IMR-90 (cell line): ENCODE measurements at regions not wholly inside any gene's neighbourhood (a gene's known extent, or its start where the extent isn't known, plus 50 kb on each side); places are given as distances from the start of the nearest gene placed in this dataset.

Experiments
- ATAC-seq: fragments of 200-7000 bp; cut with Tn5 transposase; 2 replicates; pipeline ENCODE4 v1.9.1; 2020; ENCODE audit warnings: low read depth, mild to moderate bottlenecking, moderate library complexity
- BruUV-seq: library from RNA; stranded (reverse); fragments of 400-500 nt; replicated peaks from 2 replicates; lab custom pipeline; 2021; lab: Mats Ljungman, UMichigan
- CTCF ChIA-PET: fragments of 300-600 bp; formaldehyde crosslinking; extraction: SDS; loops from one replicate; lab custom pipeline; 2021; ENCODE audit warnings: antibody characterized with exemption; lab: Yijun Ruan, JAX
- POLR2A ChIA-PET: fragments of 300-600 bp; sonication (Branson Sonifier 250); formaldehyde crosslinking; loops from one replicate; lab custom pipeline; 2022; ENCODE audit warnings: antibody characterized with exemption; ENCODE audit not compliant: unreplicated experiment; lab: Charles Lee
- DNase-seq: peaks from one replicate; pipeline ENCODE4 v3.0.0; 2013
- H2AFZ ChIP-seq: replicated peaks from 2 replicates; pipeline ENCODE3; 2013; ENCODE audit warnings: low read length, mild to moderate bottlenecking; ENCODE audit not compliant: poor library complexity
- H2AK5ac ChIP-seq: 2 replicates; pipeline ENCODE4 v1.6.1; 2013; ENCODE audit warnings: low read depth, low read length, inconsistent platforms
- H2AK9ac ChIP-seq: replicated peaks from 2 replicates; pipeline ENCODE3; 2013; ENCODE audit warnings: mild to moderate bottlenecking, low read depth, low read length, moderate library complexity; ENCODE audit not compliant: poor library complexity
- H2BK120ac ChIP-seq: 2 replicates; pipeline ENCODE4 v1.6.1; 2013; ENCODE audit warnings: low read depth, low read length, inconsistent platforms
- H2BK15ac ChIP-seq: 3 replicates; pipeline ENCODE4 v1.6.1; 2013; ENCODE audit warnings: low read depth, low read length, inconsistent platforms
- H2BK20ac ChIP-seq: 2 replicates; pipeline ENCODE4 v1.6.1; 2013; ENCODE audit warnings: low read depth, mild to moderate bottlenecking, inconsistent platforms, low read length, moderate library complexity
- H2BK5ac ChIP-seq: 2 replicates; pipeline ENCODE4 v1.6.1; 2013; ENCODE audit warnings: mild to moderate bottlenecking, low read depth, low read length, inconsistent platforms; ENCODE audit not compliant: poor library complexity, severe bottlenecking
- H3K14ac ChIP-seq: replicated peaks from 2 replicates; pipeline ENCODE4 v1.6.1; 2013; ENCODE audit warnings: low read depth, low read length, inconsistent platforms
- H3K18ac ChIP-seq: 2 replicates; pipeline ENCODE4 v1.6.1; 2013; ENCODE audit warnings: low read depth, low read length, control low read depth
- H3K23ac ChIP-seq: 2 replicates; pipeline ENCODE4 v1.6.1; 2013; ENCODE audit warnings: low read depth, low read length, inconsistent platforms
- H3K27ac ChIP-seq: 2 replicates; pipeline ENCODE4 v1.5.1; 2013; ENCODE audit warnings: mild to moderate bottlenecking, control low read depth, low read length; ENCODE audit not compliant: insufficient read depth
- H3K27me3 ChIP-seq: 2 replicates; pipeline ENCODE4 v1.6.1; 2013; ENCODE audit warnings: low read length; ENCODE audit not compliant: control insufficient read depth, insufficient read depth
- H3K36me3 ChIP-seq: 2 replicates; pipeline ENCODE4 v1.6.1; 2013; ENCODE audit warnings: low read length, mixed read lengths; ENCODE audit not compliant: control insufficient read depth, insufficient read depth
- H3K4ac ChIP-seq: 2 replicates; pipeline ENCODE4 v1.6.1; 2013; ENCODE audit warnings: low read depth, low read length, inconsistent platforms
- H3K4me1 ChIP-seq: 2 replicates; pipeline ENCODE4 v1.6.1; 2013; ENCODE audit warnings: low read length, mixed read lengths; ENCODE audit not compliant: control insufficient read depth, insufficient read depth
- H3K4me2 ChIP-seq: 2 replicates; pipeline ENCODE4 v1.6.1; 2013; ENCODE audit warnings: low read depth, mild to moderate bottlenecking, control low read depth, low read length, moderate library complexity
- H3K4me3 ChIP-seq: 2 replicates; pipeline ENCODE4 v1.5.1; 2013; ENCODE audit warnings: low read depth, mild to moderate bottlenecking, control low read depth, low read length, moderate library complexity; ENCODE audit not compliant: insufficient read depth
- H3K56ac ChIP-seq: 2 replicates; pipeline ENCODE4 v1.6.1; 2013; ENCODE audit warnings: low read length, inconsistent platforms; ENCODE audit not compliant: insufficient read depth; ENCODE audit errors: extremely low read depth
- H3K79me1 ChIP-seq, 2 experiments: 2 replicates each; pipeline ENCODE4 v1.6.1; 2013; ENCODE audit warnings: low read length in 2 of 2, inconsistent platforms in 1 of 2, low read depth in 1 of 2
- H3K9ac ChIP-seq: 2 replicates; pipeline ENCODE4 v1.6.1; 2013; ENCODE audit warnings: low read depth, low read length, control low read depth
- H3K9me1 ChIP-seq: 2 replicates; pipeline ENCODE4 v1.6.1; 2013; ENCODE audit warnings: low read length, inconsistent platforms; ENCODE audit not compliant: insufficient read depth
- H3K9me3 ChIP-seq: 2 replicates; pipeline ENCODE4 v1.6.1; 2013; ENCODE audit warnings: low read length; ENCODE audit not compliant: control insufficient read depth, insufficient read depth
- H4K20me1 ChIP-seq: 2 replicates; pipeline ENCODE4 v1.6.1; 2013; ENCODE audit warnings: low read length, inconsistent platforms; ENCODE audit not compliant: insufficient read depth
- H4K5ac ChIP-seq: 2 replicates; pipeline ENCODE4 v1.6.1; 2013; ENCODE audit warnings: mild to moderate bottlenecking, low read depth, low read length, control low read depth
- H4K8ac ChIP-seq, 2 experiments: 2 replicates each; pipeline ENCODE4 v1.6.1; 2013; ENCODE audit warnings: low read depth in 2 of 2, low read length in 2 of 2, control low read depth in 1 of 2, inconsistent platforms in 1 of 2
- H4K91ac ChIP-seq: 2 replicates; pipeline ENCODE4 v1.6.1; 2013; ENCODE audit warnings: low read depth, low read length, inconsistent platforms; ENCODE audit not compliant: insufficient read depth
- BHLHE40 ChIP-seq: fragments of 150-350 bp; IDR thresholded peaks from 2 replicates; pipeline ENCODE4 v1.6.1; 2016; ENCODE audit warnings: mild to moderate bottlenecking, low read depth, low read length
- CEBPB ChIP-seq: IDR thresholded peaks from 2 replicates; pipeline ENCODE4 v1.6.1; 2012; ENCODE audit warnings: low read depth, low read length, improper control_type of control experiment
- CHD1 ChIP-seq: IDR thresholded peaks from 2 replicates; pipeline ENCODE4 v1.6.1; 2012; ENCODE audit warnings: low read depth, low read length, improper control_type of control experiment
- FOS ChIP-seq: fragments of 150-350 bp; IDR thresholded peaks from 2 replicates; pipeline ENCODE4 v1.6.1; 2016; ENCODE audit warnings: low read depth, low read length
- MAFK ChIP-seq: IDR thresholded peaks from 2 replicates; pipeline ENCODE4 v1.6.1; 2012; ENCODE audit warnings: low read depth, low read length, improper control_type of control experiment
- MAZ ChIP-seq: IDR thresholded peaks from 2 replicates; pipeline ENCODE4 v1.6.1; 2012; ENCODE audit warnings: low read depth, mild to moderate bottlenecking, low read length, improper control_type of control experiment, moderate library complexity, borderline replicate concordance
- MXI1 ChIP-seq: IDR thresholded peaks from 2 replicates; pipeline ENCODE4 v1.6.1; 2012; ENCODE audit warnings: low read depth, mild to moderate bottlenecking, low read length, moderate library complexity, borderline replicate concordance
- NFE2L2 ChIP-seq: fragments of 150-350 bp; IDR thresholded peaks from 2 replicates; pipeline ENCODE4 v1.6.1; 2016; ENCODE audit warnings: low read depth, mild to moderate bottlenecking, low read length
- POLR2A ChIP-seq: IDR thresholded peaks from 2 replicates; pipeline ENCODE4 v1.6.1; 2012; ENCODE audit warnings: mild to moderate bottlenecking, low read depth, low read length
- RCOR1 ChIP-seq: IDR thresholded peaks from 2 replicates; pipeline ENCODE4 v1.6.1; 2012; ENCODE audit warnings: mild to moderate bottlenecking, low read length, improper control_type of control experiment; ENCODE audit not compliant: insufficient replicate concordance
- SMC3 ChIP-seq: fragments of 150-350 bp; IDR thresholded peaks from 2 replicates; pipeline ENCODE4 v1.6.1; 2016; ENCODE audit warnings: low read depth, mild to moderate bottlenecking, antibody characterized with exemption, low read length, moderate library complexity
- WGBS, 2 experiments: methylation state at CpG; one replicate each; pipeline versions ENCODE4 v1.1.5 to v1.1.7; 2013; ENCODE audit warnings: missing lambda C conversion rate in 2 of 2; ENCODE audit not compliant: insufficient read length in 1 of 2; ENCODE audit errors: extremely low coverage in 2 of 2; 5-methylcytosine and 5-hydroxymethylcytosine counted together
- dilution Hi-C: fragments of 300-500 bp; cut with HindIII; formaldehyde crosslinking; loops from one replicate; pipeline ENCODE4 v1.14.3; 2018; ENCODE audit warnings: low sequenced_read_pairs; ENCODE audit not compliant: unreplicated experiment
- in situ Hi-C: fragments of 300-500 bp; cut with MboI; formaldehyde crosslinking; loops from 3 replicates; pipeline ENCODE4 v1.14.3; 2019; ENCODE audit warnings: low sequenced_read_pairs, inconsistent platforms, mixed read lengths
- intact Hi-C: fragments of 100-400 bp; cut with micrococcal nuclease; formaldehyde crosslinking; loops from 2 replicates; pipeline ENCODE4 v1.10.0; 2022
- TF ChIP-seq, protein P1 (sequence below): fragments of 150-350 bp; IDR thresholded peaks from 2 replicates; pipeline ENCODE4 v1.6.1; 2016; ENCODE audit warnings: low read depth, mild to moderate bottlenecking, low read length, moderate library complexity, borderline replicate concordance
- TF ChIP-seq, protein P2 (sequence below): fragments of 150-350 bp; IDR thresholded peaks from 2 replicates; pipeline ENCODE4 v1.6.1; 2017; ENCODE audit warnings: mild to moderate bottlenecking, antibody characterized with exemption, low read length, low read depth
- TF ChIP-seq, protein P3 (sequence below): conservative IDR thresholded peaks from 2 replicates; pipeline ENCODE4 v1.5.1; 2012; ENCODE audit warnings: mild to moderate bottlenecking, low read depth, low read length, improper control_type of control experiment

DNA sequence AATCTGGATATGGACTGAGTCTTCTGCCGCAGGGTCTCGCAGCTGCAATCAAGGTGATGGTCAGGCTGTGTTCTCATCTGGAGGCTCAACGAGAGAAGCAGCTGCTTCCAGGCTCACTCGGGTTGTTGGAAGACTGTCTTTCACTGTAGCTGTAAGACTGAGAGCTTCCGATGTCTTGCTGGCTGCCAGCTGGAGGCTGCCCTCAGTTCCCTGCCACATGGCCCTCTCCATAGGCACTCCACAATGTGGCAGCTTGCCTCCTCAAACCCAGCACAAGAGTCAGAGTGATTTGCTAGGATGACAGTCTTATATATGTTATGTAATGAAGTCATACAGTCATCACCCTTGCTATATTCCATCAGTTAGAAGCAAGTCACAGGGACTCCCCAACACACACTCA, 290.5 kb upstream of the CDYL start:
- CTCF ChIA-PET: interaction anchor here (1.4 kb wide), 1 partner anchor 9 kb away, joined by 3 read pairs; no protein-coding TSS in a partner anchor
- dilution Hi-C loops: no loop called here

More for the DNA sequence above, 290.5 kb upstream of the CDYL start:
- H4K91ac ChIP-seq: no peak overlapping the region
- no peaks in the 10 kb centered on the region for H3K36me3 ChIP-seq
- H4K5ac ChIP-seq: no peak overlapping the region
- H3K9me1 ChIP-seq: no peaks in the 10 kb centered on the region
- H2BK120ac ChIP-seq: no peak overlapping the region
- in situ Hi-C loops (no loop called here), intact Hi-C loops (no loop called here)
- no peaks in the 10 kb centered on the region; the same call in 1 of the 2 replicates for H3K27me3 ChIP-seq
- no peak overlapping the region for H3K23ac ChIP-seq
- H2AK5ac ChIP-seq: no peak overlapping the region
- no TSS peak for BruUV-seq
- H3K56ac ChIP-seq: no peak overlapping the region
- no peak overlapping the region for H2AK9ac ChIP-seq
- no peak overlapping the region for H3K14ac ChIP-seq
- 92% methylated on average over 2 of the region's 5 CpGs; no CpG with 5 or more reads in 1 of the 2 experiments for WGBS, 2 experiments
- peak overlapping the region; percentile 23 for H2AFZ ChIP-seq
- H3K9me3 ChIP-seq: peaks cover 9% of the 10 kb centered on the region
- no peaks in the 10 kb centered on the region for H3K79me1 ChIP-seq
- ATAC-seq: no peak
- no peak overlapping the region for H3K18ac ChIP-seq
- no peak overlapping the region for H2BK20ac ChIP-seq
- H3K4me3 ChIP-seq: no peak overlapping the region
- no peak overlapping the region for H3K9ac ChIP-seq
- H2BK15ac ChIP-seq: no peak overlapping the region
- H3K4me1 ChIP-seq: peaks cover 2% of the 10 kb centered on the region; the same call in 1 of the 2 replicates
- no peaks in the 10 kb centered on the region for H4K20me1 ChIP-seq
- no peak for TF ChIP-seq BHLHE40
- TF ChIP-seq POLR2A: no peak
- no peak for TF ChIP-seq MAFK
- no peak for TF ChIP-seq RCOR1
- no peak for TF ChIP-seq FOS
- TF ChIP-seq, protein P1, sequence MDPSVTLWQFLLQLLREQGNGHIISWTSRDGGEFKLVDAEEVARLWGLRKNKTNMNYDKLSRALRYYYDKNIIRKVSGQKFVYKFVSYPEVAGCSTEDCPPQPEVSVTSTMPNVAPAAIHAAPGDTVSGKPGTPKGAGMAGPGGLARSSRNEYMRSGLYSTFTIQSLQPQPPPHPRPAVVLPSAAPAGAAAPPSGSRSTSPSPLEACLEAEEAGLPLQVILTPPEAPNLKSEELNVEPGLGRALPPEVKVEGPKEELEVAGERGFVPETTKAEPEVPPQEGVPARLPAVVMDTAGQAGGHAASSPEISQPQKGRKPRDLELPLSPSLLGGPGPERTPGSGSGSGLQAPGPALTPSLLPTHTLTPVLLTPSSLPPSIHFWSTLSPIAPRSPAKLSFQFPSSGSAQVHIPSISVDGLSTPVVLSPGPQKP: no peak
- TF ChIP-seq, protein P2, sequence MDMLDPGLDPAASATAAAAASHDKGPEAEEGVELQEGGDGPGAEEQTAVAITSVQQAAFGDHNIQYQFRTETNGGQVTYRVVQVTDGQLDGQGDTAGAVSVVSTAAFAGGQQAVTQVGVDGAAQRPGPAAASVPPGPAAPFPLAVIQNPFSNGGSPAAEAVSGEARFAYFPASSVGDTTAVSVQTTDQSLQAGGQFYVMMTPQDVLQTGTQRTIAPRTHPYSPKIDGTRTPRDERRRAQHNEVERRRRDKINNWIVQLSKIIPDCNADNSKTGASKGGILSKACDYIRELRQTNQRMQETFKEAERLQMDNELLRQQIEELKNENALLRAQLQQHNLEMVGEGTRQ: no peak
- no peak for TF ChIP-seq MAZ
- no peak for TF ChIP-seq CHD1
- TF ChIP-seq CEBPB: no peak
- TF ChIP-seq NFE2L2: no peak
- TF ChIP-seq SMC3: no peak
- TF ChIP-seq MXI1: no peak
- TF ChIP-seq, protein P3, sequence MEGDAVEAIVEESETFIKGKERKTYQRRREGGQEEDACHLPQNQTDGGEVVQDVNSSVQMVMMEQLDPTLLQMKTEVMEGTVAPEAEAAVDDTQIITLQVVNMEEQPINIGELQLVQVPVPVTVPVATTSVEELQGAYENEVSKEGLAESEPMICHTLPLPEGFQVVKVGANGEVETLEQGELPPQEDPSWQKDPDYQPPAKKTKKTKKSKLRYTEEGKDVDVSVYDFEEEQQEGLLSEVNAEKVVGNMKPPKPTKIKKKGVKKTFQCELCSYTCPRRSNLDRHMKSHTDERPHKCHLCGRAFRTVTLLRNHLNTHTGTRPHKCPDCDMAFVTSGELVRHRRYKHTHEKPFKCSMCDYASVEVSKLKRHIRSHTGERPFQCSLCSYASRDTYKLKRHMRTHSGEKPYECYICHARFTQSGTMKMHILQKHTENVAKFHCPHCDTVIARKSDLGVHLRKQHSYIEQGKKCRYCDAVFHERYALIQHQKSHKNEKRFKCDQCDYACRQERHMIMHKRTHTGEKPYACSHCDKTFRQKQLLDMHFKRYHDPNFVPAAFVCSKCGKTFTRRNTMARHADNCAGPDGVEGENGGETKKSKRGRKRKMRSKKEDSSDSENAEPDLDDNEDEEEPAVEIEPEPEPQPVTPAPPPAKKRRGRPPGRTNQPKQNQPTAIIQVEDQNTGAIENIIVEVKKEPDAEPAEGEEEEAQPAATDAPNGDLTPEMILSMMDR: no peak
- POLR2A ChIA-PET: no interaction called here
- H2BK5ac ChIP-seq: no peak overlapping the region
- no peak overlapping the region for H3K27ac ChIP-seq
- no peak overlapping the region for H4K8ac ChIP-seq
- no peak overlapping the region for H3K4ac ChIP-seq
- no peak for DNase-seq
- H3K4me2 ChIP-seq: no peak overlapping the region
